ENCODE measurements at regions not wholly inside any gene's neighbourhood (a gene's known extent, or its start where the extent isn't known, plus 50 kb on each side); places are given as distances from the start of the nearest gene placed in this dataset.

GRCh38 chr16:17013038-17013437 is 457.7 kb downstream of the XYLT1 start:
- TF ChIP-seq EZH2 (IDR thresholded peaks at IDR 0.05; ENCODE audit: insufficient read depth, poor library complexity, severe bottlenecking) (no peak), EZH2phosphoT487 (IDR thresholded peaks at IDR 0.05; ENCODE audit: insufficient read depth, low read depth) (no peak)
